Breast epithelium (tissue), 3 donors: ENCODE measurements at regions not wholly inside any gene's neighbourhood (a gene's known extent, or its start where the extent isn't known, plus 50 kb on each side); places are given as distances from the start of the nearest gene placed in this dataset.

Experiments used
- POLR2A ChIP-seq: fragments of 450-650 bp; IDR thresholded peaks from one replicate; pipeline ENCODE4 v1.6.1; 2016; ENCODE audit warnings: antibody characterized with exemption, mild to moderate bottlenecking, moderate library complexity
- POLR2AphosphoS5 ChIP-seq, 3 donors: sonication (generic); formaldehyde crosslinking; IDR thresholded peaks; one replicate each; pipeline ENCODE4 v1.6.1; 2017; ENCODE audit warnings: antibody characterized with exemption in 3 of 3
- TF ChIP-seq, protein P1 (sequence below), 3 donors: fragments of 450-650 bp; IDR thresholded peaks; one replicate each; pipeline ENCODE4 v1.5.1; 2016 to 2017; ENCODE audit warnings: antibody characterized with exemption in 3 of 3, mild to moderate bottlenecking in 3 of 3, moderate library complexity in 3 of 3

DNA sequence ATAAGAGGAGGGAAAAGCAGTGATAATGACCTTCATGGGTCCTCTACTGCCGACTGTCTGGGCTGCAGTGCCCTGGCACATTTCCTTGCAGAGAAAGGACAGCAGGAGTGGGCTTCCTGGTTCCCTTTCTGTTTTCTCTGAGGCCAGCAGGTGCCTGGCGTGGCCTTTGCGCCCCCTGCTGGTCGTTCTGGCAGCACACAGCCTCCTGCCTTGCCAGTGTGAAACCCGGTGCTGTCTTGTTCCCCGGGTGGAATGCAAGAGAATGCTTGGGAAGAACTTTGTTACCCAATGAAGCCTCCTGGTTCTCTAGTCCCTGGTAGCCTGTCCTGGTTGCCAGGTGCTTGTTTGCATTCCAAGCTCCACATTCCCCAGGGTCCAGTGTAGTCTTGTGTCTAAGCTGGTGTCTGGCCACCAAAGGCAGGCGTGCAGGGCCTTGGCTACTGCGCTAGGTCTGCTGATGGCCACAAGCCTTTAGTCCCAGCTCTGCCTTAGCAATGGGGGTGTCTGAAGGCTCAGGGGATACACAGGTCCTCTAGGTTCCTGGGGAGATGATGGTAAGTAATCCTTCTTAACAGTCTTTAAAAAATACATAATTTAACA lies 1392.4 kb upstream of the TMEM132C start:
- TF ChIP-seq, protein P1, sequence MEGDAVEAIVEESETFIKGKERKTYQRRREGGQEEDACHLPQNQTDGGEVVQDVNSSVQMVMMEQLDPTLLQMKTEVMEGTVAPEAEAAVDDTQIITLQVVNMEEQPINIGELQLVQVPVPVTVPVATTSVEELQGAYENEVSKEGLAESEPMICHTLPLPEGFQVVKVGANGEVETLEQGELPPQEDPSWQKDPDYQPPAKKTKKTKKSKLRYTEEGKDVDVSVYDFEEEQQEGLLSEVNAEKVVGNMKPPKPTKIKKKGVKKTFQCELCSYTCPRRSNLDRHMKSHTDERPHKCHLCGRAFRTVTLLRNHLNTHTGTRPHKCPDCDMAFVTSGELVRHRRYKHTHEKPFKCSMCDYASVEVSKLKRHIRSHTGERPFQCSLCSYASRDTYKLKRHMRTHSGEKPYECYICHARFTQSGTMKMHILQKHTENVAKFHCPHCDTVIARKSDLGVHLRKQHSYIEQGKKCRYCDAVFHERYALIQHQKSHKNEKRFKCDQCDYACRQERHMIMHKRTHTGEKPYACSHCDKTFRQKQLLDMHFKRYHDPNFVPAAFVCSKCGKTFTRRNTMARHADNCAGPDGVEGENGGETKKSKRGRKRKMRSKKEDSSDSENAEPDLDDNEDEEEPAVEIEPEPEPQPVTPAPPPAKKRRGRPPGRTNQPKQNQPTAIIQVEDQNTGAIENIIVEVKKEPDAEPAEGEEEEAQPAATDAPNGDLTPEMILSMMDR (IDR thresholded peaks at IDR 0.05), result peak; percentile 50 to 58 (median 57)
- TF ChIP-seq POLR2A (no peak), POLR2AphosphoS5 (IDR thresholded peaks at IDR 0.05) (no peak)
